Fibroblast of lung (primary cell): ENCODE measurements at regions not wholly inside any gene's neighbourhood (a gene's known extent, or its start where the extent isn't known, plus 50 kb on each side); places are given as distances from the start of the nearest gene placed in this dataset.

Experiments
- CTCF ChIP-seq, 2 donors: IDR thresholded peaks in 1 of 2; conservative IDR thresholded peaks in 1 of 2; 1 replicate in 1 of 2; 2 replicates in 1 of 2; pipeline ENCODE4 v1.5.1; 2011 to 2012; ENCODE audit warnings: low read length in 2 of 2, control low read depth in 1 of 2, inconsistent platforms in 1 of 2, low read depth in 1 of 2, mild to moderate bottlenecking in 1 of 2
- EZH2 ChIP-seq: IDR thresholded peaks from 2 replicates; pipeline ENCODE4 v1.5.1; 2012; ENCODE audit warnings: low read length, control low read depth, mild to moderate bottlenecking; ENCODE audit errors: missing control alignments

GRCh38 chr21:16873176-16873575, 639.7 kb upstream of the CXADR start:
- no peak for TF ChIP-seq CTCF (conservative IDR thresholded peaks at IDR 0.05 in 1 of 2, IDR thresholded peaks at IDR 0.05 in 1 of 2; ENCODE audit: low read depth in 1 of 2, low read length in 2 of 2)
- TF ChIP-seq EZH2 = no peak
